Posterior vena cava (tissue), 2 donors: ENCODE measurements at regions not wholly inside any gene's neighbourhood (a gene's known extent, or its start where the extent isn't known, plus 50 kb on each side); places are given as distances from the start of the nearest gene placed in this dataset.
"Not testable (repeated sequence)": the region's sequence is repeated elsewhere in the genome, so short reads cannot be mapped to it uniquely, and the experiment has no call there.

Source experiments
- DNase-seq: peaks from one replicate; pipeline ENCODE4 v3.0.0-alpha.2; 2020; ENCODE audit warnings: low spot score
- intact Hi-C, 2 donors: fragments of 100-400 bp; cut with DNase I; formaldehyde crosslinking; loops; one replicate each; pipeline versions ENCODE4 v1.14.1 to v1.14.2; 2022 to 2023
- donor health status: DM: yes; HTN: yes; CAD: no.
- donor health status: DM: yes; HTN: yes; CAD: no.

DNA sequence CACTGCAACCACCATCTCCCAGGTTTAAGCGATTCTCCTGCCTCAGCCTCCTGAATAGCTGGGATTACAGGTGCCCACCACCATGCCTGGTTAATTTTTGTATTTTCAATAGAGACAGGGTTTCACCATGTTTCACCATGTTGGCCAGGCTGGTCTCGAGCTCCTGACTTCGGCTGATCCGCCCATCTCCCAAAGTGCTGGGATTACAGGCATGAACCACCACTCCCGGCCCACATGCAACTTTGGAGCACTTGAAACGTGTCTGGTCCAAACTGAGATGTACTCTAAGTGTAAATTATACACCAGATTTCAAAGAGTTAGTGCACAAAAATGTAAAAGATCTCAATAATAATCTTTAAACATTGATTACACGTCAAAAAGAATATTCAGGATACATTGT lies 154.1 kb downstream of the RGS9 start:
- intact Hi-C loops, result loop anchor here (10.0 kb wide), 2 partner anchors 264 to 884 kb away; no protein-coding TSS in a partner anchor
- DNase-seq, result not testable (repeated sequence)

DNA sequence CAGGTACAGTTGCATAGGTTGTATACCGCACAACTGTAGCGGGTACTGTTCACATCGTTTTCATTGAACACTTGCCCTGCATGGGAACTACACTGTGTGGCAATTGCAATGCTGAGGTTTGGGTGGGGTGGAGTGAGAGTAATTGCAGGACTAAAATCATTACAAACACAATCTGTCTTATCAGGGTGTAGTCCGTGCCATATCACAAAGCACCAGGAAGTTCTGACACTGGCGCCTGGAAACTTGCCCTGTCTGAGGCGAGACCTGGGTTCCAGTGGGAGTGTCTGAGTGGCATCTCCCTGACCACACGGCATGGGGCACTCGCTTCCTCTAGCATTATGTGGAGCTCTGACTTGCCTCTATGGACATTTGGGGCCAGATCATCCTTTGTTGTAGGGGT lies 153.4 kb downstream of the RGS9 start:
- no peak for DNase-seq
- intact Hi-C loops, result loop anchor here (10.0 kb wide), 2 partner anchors 264 to 884 kb away; no protein-coding TSS in a partner anchor

DNA sequence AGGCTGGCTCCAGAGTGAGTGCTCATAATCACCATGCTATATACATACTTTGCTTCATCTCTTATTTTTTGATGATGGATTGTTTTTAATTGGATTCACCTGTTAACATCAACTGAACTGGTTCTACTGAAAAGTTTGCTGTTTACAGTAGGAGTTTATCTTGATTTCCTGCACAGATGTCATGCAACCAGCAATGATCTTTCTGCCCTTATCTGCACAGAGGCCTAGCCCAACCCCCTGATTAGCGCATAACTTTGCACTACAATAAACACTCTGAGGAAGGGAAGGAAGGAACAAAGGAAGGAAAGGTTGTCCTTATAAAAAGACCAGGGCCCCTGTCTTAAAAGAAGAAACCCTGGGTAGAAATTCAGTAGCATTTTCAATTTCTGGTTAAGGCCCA lies 152.9 kb downstream of the RGS9 start:
- intact Hi-C loops, result loop anchor here (10.0 kb wide), 2 partner anchors 265 to 885 kb away; no protein-coding TSS in a partner anchor

DNA sequence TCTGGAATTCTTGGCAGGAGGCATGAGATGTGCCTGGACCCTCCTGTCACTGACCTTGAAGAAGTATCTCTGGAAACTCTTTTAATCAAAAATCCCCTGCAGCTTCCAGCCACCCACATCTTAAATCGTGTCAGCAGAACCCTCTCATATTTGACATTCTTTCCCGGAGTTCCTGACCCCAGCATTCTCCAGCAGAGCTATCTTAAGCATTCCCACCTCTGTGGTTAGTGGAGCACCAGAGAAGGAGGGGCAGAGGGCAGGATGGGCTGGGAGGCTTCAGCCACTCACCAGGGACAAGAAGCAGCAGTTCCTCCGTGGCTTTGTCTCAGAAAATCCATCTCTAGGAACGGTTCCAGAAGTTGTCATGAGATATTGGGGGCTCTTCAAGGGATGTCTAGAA lies 149.9 kb downstream of the RGS9 start:
- DNase-seq, result no peak
- intact Hi-C loops, result no loop called here

More for the DNA sequence above, 152.9 kb downstream of the RGS9 start:
- DNase-seq, result no peak

DNA sequence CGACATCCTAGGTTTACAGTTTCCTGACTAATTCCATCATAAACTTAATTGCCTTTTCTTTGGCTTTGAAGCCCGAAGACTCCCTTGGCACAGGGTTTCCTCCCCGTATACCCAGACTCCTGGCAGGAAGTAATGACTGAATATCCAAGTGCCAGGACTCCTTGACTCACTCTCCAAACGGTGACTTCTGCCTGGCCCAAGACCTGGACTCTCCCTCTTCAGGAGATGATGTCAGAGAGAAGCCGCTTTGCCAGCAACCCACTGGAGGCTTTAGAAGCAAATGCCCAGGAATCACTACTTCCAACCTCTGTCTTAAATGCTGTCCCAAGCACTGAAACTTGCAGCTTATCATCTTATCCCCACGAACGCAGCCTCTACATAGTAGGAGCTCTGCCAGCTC lies 146.5 kb downstream of the RGS9 start:
- DNase-seq, result no peak

DNA sequence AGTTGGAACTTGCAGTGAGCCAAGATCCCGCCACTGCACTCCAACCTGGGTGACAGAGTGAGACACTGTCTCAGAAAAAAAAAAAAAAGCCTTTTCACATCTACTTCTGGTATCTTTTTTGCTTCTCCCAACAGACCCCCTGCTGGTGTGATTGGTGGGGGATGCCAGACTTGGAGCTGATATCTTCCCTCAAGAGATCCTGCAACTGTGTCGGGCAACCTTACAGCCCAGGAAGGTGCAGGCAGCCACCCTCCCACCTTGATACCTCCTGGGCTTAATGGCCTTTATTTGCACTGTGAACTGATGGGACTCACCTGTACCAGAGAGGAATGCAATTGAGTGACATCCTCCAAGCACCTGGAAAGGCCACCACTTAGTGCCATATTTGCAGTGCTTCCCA lies 142.3 kb downstream of the RGS9 start:
- DNase-seq, result no peak
- intact Hi-C loops, result no loop called here

More for the DNA sequence above, 146.5 kb downstream of the RGS9 start:
- intact Hi-C loops, result no loop called here

DNA sequence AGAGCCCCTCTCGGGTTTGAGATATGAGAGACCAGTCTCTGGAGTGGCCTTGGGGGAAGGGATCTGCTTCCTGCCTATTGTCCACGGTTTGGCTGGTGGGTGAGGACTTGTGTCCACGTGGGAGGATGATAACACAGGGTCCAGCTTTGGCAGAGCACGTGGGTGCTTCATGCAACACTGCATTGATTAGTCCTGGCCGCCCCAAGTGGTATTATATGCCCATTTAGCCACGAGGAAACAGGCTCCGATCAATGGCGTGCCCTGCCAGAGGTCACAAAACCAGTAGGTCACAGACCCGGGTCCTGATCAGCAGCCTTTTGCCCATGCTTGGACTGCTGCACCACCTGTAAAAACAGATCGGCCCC lies 141.6 kb downstream of the RGS9 start:
- intact Hi-C loops, result no loop called here

DNA sequence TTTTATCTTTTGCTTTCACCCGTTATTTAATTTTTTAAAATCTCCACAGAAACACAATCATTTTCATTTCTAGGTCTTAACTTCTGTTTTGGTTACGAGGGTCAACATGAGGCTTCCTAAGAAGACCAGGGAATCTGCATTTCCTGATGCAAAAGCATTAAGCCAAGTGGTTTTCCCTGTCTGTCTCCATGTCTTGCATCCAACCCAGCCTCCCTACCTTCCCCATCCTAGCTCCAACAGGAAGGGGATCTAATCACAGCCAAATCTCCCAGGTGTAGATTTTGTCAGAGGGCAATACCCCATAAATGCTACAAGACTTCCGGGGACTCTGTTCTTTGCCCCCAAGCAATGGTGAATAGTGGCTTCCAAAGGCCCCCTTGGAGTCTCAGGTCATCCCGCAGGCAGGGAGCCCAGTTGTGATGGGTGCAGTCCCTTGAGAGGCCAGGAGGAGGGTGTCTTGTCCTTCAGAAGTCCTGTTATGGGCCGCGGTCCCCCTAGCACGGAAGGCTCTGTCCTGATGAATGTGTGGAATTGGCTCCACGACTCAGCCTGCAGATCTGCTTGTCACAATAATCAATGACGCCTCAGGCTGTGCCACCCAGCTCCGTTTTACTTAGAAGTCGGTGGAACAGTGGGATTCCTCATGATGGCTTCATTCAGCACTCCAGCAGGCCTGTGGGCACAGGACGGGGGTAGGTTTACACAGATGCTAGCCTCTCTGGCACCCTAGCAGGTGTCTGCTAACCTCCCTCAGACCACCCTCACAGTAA lies 141.1 kb downstream of the RGS9 start:
- intact Hi-C loops, result no loop called here

More for the DNA sequence above, 141.6 kb downstream of the RGS9 start:
- DNase-seq, result no peak

DNA sequence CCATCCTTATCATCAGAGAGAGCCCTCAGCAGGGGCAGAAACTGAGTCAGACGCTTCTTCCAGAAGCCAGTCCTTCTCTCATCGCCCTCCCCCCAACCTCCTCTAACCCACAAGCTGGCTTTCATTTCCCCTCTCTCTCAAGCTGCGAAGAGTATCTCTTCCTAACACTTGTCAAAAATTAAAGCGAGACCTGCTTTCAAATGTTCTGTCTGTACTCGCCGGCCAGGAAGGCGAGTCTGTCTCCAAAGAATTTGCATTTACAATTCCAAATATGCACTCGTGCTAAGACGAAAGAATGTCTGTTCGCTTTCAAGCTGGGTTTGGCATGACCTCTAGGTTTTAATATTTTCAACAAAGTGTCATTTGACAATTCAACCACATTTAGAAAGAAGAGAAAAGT lies 140.4 kb downstream of the RGS9 start:
- intact Hi-C loops, result no loop called here
- DNase-seq, result no peak

More for the DNA sequence above, 141.1 kb downstream of the RGS9 start:
- no peak for DNase-seq
